ENCODE measurements at regions not wholly inside any gene's neighbourhood (a gene's known extent, or its start where the extent isn't known, plus 50 kb on each side); places are given as distances from the start of the nearest gene placed in this dataset.
"Not testable (repeated sequence)": the region's sequence is repeated elsewhere in the genome, so short reads cannot be mapped to it uniquely, and the experiment has no call there.

DNA sequence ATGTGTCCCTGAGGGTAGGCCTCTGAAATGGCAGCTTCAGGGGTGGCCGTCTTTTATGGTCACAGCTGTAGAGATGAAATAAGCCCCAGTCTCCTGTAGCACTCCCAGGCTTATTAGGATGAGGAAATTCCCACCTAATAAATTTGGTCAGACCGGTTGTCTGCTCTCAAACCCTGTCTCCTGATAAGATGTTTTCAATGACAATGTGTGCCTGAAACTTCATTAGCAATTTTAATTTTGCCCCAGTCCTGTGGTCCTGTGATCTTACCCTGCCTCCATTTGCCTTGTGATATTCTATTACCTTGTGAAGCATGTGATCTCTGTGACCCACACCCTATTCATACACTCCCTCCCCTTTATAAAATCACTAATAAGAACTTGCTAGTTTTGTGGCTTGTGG lies 736.1 kb upstream of the PCDH20 start:
- TF ChIP-seq, protein P1, sequence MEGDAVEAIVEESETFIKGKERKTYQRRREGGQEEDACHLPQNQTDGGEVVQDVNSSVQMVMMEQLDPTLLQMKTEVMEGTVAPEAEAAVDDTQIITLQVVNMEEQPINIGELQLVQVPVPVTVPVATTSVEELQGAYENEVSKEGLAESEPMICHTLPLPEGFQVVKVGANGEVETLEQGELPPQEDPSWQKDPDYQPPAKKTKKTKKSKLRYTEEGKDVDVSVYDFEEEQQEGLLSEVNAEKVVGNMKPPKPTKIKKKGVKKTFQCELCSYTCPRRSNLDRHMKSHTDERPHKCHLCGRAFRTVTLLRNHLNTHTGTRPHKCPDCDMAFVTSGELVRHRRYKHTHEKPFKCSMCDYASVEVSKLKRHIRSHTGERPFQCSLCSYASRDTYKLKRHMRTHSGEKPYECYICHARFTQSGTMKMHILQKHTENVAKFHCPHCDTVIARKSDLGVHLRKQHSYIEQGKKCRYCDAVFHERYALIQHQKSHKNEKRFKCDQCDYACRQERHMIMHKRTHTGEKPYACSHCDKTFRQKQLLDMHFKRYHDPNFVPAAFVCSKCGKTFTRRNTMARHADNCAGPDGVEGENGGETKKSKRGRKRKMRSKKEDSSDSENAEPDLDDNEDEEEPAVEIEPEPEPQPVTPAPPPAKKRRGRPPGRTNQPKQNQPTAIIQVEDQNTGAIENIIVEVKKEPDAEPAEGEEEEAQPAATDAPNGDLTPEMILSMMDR (IDR thresholded peaks at IDR 0.05; ENCODE audit: insufficient read depth, low read depth, low read length) = not testable (repeated sequence)
- not testable (repeated sequence) for TF ChIP-seq EZH2 (IDR thresholded peaks at IDR 0.05; ENCODE audit: insufficient read depth, low read length)

All from astrocyte (in vitro differentiated cells and primary cell).